HCT116 (cell line): ENCODE measurements at regions not wholly inside any gene's neighbourhood (a gene's known extent, or its start where the extent isn't known, plus 50 kb on each side); places are given as distances from the start of the nearest gene placed in this dataset.

Source experiments
- CTCF ChIP-seq, 3 experiments: fragments of 200-600 bp in 1 of 3; sonication (generic) in 1 of 3; IDR thresholded peaks in 2 of 3; conservative IDR thresholded peaks in 1 of 3; 2 replicates each; pipeline ENCODE4 v1.5.1; 2012 to 2017; ENCODE audit warnings: low read depth in 2 of 3, low read length in 2 of 3, antibody characterized with exemption in 1 of 3, borderline replicate concordance in 1 of 3, control low read depth in 1 of 3, mild to moderate bottlenecking in 1 of 3, mixed read lengths in 1 of 3, mixed run types in 1 of 3, moderate library complexity in 1 of 3; ENCODE audit not compliant: insufficient read depth in 1 of 3
- JUND ChIP-seq: IDR thresholded peaks from 2 replicates; pipeline ENCODE4 v1.6.1; 2012
- POLR2A ChIP-seq: IDR thresholded peaks from 2 replicates; pipeline ENCODE4 v1.7.0; 2011; ENCODE audit warnings: borderline replicate concordance; ENCODE audit not compliant: insufficient read depth, insufficient read length; ENCODE audit errors: extremely low read depth
- RAD21 ChIP-seq: IDR thresholded peaks from 2 replicates; pipeline ENCODE4 v1.6.1; 2012; ENCODE audit warnings: low read depth, mild to moderate bottlenecking
- SRF ChIP-seq: IDR thresholded peaks from 2 replicates; pipeline ENCODE4 v1.6.1; 2012; ENCODE audit warnings: low read depth
- YY1 ChIP-seq: IDR thresholded peaks from 2 replicates; pipeline ENCODE4 v1.6.1; 2011; ENCODE audit warnings: low read length, low read depth, moderate library complexity, mild to moderate bottlenecking; ENCODE audit not compliant: insufficient replicate concordance; ENCODE audit errors: extremely low read depth
- ZNF274 ChIP-seq: fragments of 200-500 bp; sonication (Bioruptor generic); IDR thresholded peaks from 2 replicates; pipeline ENCODE4 v1.6.1; 2014; ENCODE audit warnings: mild to moderate bottlenecking, low read depth, low read length, inconsistent platforms
- TF ChIP-seq, protein P1 (sequence below): IDR thresholded peaks from 2 replicates; pipeline ENCODE4 v1.6.1; 2012

DNA sequence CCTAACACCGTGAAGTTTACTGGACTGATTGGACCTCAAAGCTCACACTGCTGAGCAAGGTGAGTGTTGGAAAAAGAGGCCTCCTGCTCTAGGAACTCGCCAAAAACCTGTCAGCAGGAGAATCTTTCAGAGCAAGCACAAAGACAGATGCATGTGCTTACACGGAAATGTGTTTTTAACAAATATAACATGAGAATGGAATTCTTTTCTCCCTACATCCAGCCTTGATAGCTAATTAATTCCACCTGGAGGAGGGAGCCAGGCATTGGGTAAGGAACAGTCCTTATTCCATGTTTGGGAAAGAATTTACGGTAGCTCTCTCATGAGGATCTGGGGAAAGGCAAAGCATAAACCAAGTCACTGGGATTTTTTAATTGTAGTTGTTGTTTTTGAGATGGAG lies 98.8 kb downstream of the KLF4 start:
- TF ChIP-seq YY1 (no peak), JUND (no peak), CTCF (IDR thresholded peaks at IDR 0.05 in 2 of 3, conservative IDR thresholded peaks at IDR 0.05 in 1 of 3; ENCODE audit: borderline replicate concordance in 1 of 3, insufficient read depth in 1 of 3, low read depth in 2 of 3, low read length in 2 of 3) (no peak), POLR2A (no peak), ZNF274 (no peak), SRF (no peak), RAD21 (no peak)
- TF ChIP-seq, protein P1, sequence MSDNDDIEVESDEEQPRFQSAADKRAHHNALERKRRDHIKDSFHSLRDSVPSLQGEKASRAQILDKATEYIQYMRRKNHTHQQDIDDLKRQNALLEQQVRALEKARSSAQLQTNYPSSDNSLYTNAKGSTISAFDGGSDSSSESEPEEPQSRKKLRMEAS, result no peak
